Small intestine (tissue), 7 donors: ENCODE measurements at regions not wholly inside any gene's neighbourhood (a gene's known extent, or its start where the extent isn't known, plus 50 kb on each side); places are given as distances from the start of the nearest gene placed in this dataset.

Experiments
- DNase-seq, 2 donors: peaks; one replicate each; pipeline versions ENCODE4 v3.0.0 to v3.0.0-alpha.2; 2013
- FAIRE-seq: peaks from 2 replicates; lab custom pipeline; 2012; peaks lifted over from hg19 to GRCh38; lab: Jason Lieb, UNC
- H3K27ac ChIP-seq, 3 donors: one replicate each; pipeline ENCODE4 v1.5.1; 2013; ENCODE audit warnings: low read length in 2 of 3, mild to moderate bottlenecking in 2 of 3, control low read depth in 1 of 3, inconsistent platforms in 1 of 3, low read depth in 1 of 3, moderate library complexity in 1 of 3
- H3K27me3 ChIP-seq, 3 donors: one replicate each; pipeline ENCODE4 v1.6.1; 2013; ENCODE audit warnings: low read length in 3 of 3, inconsistent platforms in 1 of 3; ENCODE audit not compliant: control insufficient read depth in 3 of 3, insufficient read depth in 3 of 3
- H3K36me3 ChIP-seq, 3 donors: one replicate each; pipeline ENCODE4 v1.6.1; 2013; ENCODE audit warnings: low read length in 3 of 3, inconsistent platforms in 1 of 3, low read depth in 1 of 3, mild to moderate bottlenecking in 1 of 3, moderate library complexity in 1 of 3; ENCODE audit not compliant: control insufficient read depth in 3 of 3, insufficient read depth in 2 of 3
- H3K4me1 ChIP-seq, 3 donors: one replicate each; pipeline ENCODE4 v1.6.1; 2013; ENCODE audit warnings: low read length in 2 of 3, inconsistent platforms in 1 of 3, low read depth in 1 of 3, mild to moderate bottlenecking in 1 of 3, moderate library complexity in 1 of 3; ENCODE audit not compliant: control insufficient read depth in 3 of 3, insufficient read depth in 2 of 3
- H3K4me3 ChIP-seq, 3 donors: one replicate each; pipeline ENCODE4 v1.5.1; 2013; ENCODE audit warnings: low read length in 3 of 3, control low read depth in 1 of 3, inconsistent platforms in 1 of 3, low read depth in 1 of 3, mild to moderate bottlenecking in 1 of 3, moderate library complexity in 1 of 3
- H3K9me3 ChIP-seq, 2 donors: one replicate each; pipeline ENCODE4 v1.6.1; 2013; ENCODE audit warnings: low read depth in 1 of 2, low read length in 1 of 2; ENCODE audit not compliant: control insufficient read depth in 2 of 2, insufficient read depth in 1 of 2
- WGBS, 3 donors: extraction: QIAGEN DNeasy Blood & Tissue Kit; methylation state at CpG; one replicate each; pipeline ENCODE4 v1.1.7; 2013; 5-methylcytosine and 5-hydroxymethylcytosine counted together
- donor health status: healthy with polysubstance abuse.
- donor health status: control.
- donor health status: control.
- donor health status: Bipolar disorder and iron deficiency.
- donor health status: healthy.

- no peaks in the 10 kb centered on the region for H3K27me3 ChIP-seq
- no peak for FAIRE-seq
- H3K4me3 ChIP-seq = no peak overlapping the region
- no peaks in the 10 kb centered on the region for H3K36me3 ChIP-seq
- H3K4me1 ChIP-seq = no peaks in the 10 kb centered on the region
- H3K27ac ChIP-seq = no peak overlapping the region
- no peaks in the 10 kb centered on the region for H3K9me3 ChIP-seq
- no peak for DNase-seq
- 52 to 75% (median 64%) methylated on average over 1 of the region's 1 CpG for WGBS, 3 donors
Observed at GRCh38 chr12:86774841-86775388, 518.7 kb upstream of the MGAT4C start.

GRCh38 chr12:86772696-86773095, 516.5 kb upstream of the MGAT4C start:
- no peak for FAIRE-seq

GRCh38 chr12:86770871-86771270, 514.7 kb upstream of the MGAT4C start:
- no peak for FAIRE-seq

More at GRCh38 chr12:86772696-86773095, 516.5 kb upstream of the MGAT4C start:
- no peaks in the 10 kb centered on the region for H3K4me1 ChIP-seq
- WGBS, 3 donors = 28 to 62% (median 46%) methylated on average over 2 of the region's 2 CpGs
- H3K36me3 ChIP-seq = no peaks in the 10 kb centered on the region
- H3K27ac ChIP-seq = no peak overlapping the region
- no peak for DNase-seq
- H3K4me3 ChIP-seq = no peak overlapping the region
- H3K27me3 ChIP-seq = no peaks in the 10 kb centered on the region
- no peaks in the 10 kb centered on the region for H3K9me3 ChIP-seq

GRCh38 chr12:86748894-86749293, 492.7 kb upstream of the MGAT4C start:
- 42 to 46% (median 46%) methylated on average over 2 of the region's 2 CpGs for WGBS, 3 donors
- H3K27me3 ChIP-seq = no peaks in the 10 kb centered on the region
- no peaks in the 10 kb centered on the region for H3K9me3 ChIP-seq
- no peaks in the 10 kb centered on the region for H3K36me3 ChIP-seq
- H3K4me3 ChIP-seq = no peak overlapping the region
- H3K27ac ChIP-seq = no peak overlapping the region
- no peaks in the 10 kb centered on the region for H3K4me1 ChIP-seq
- DNase-seq (no peak), FAIRE-seq (no peak)

More at GRCh38 chr12:86770871-86771270, 514.7 kb upstream of the MGAT4C start:
- no peaks in the 10 kb centered on the region for H3K27me3 ChIP-seq
- no peaks in the 10 kb centered on the region for H3K36me3 ChIP-seq
- no peak overlapping the region for H3K4me3 ChIP-seq
- H3K27ac ChIP-seq = no peak overlapping the region
- no peaks in the 10 kb centered on the region for H3K9me3 ChIP-seq
- DNase-seq = no peak
- no peaks in the 10 kb centered on the region for H3K4me1 ChIP-seq

GRCh38 chr12:86744547-86745212, 488.5 kb upstream of the MGAT4C start:
- WGBS, 3 donors = 56 to 81% (median 61%) methylated on average over 2 of the region's 2 CpGs
- FAIRE-seq (no peak), DNase-seq (no peak)
- H3K27me3 ChIP-seq = no peaks in the 10 kb centered on the region
- H3K4me3 ChIP-seq = no peak overlapping the region
- no peaks in the 10 kb centered on the region for H3K9me3 ChIP-seq
- no peaks in the 10 kb centered on the region for H3K36me3 ChIP-seq
- H3K27ac ChIP-seq = no peak overlapping the region
- H3K4me1 ChIP-seq = no peaks in the 10 kb centered on the region

- no peak for DNase-seq
Observed at GRCh38 chr12:86743875-86744536, 487.8 kb upstream of the MGAT4C start.

GRCh38 chr12:86741531-86741930, 485.3 kb upstream of the MGAT4C start:
- WGBS, 3 donors = 87 to 94% (median 87%) methylated on average over 1 of the region's 1 CpG
- Histone ChIP-seq H3K36me3 (no peaks in the 10 kb centered on the region), H3K27ac (no peak overlapping the region), H3K9me3 (no peaks in the 10 kb centered on the region), H3K27me3 (no peaks in the 10 kb centered on the region), H3K4me3 (no peak overlapping the region), H3K4me1 (no peaks in the 10 kb centered on the region)
- no peak for FAIRE-seq
- DNase-seq = no peak

More at GRCh38 chr12:86743875-86744536, 487.8 kb upstream of the MGAT4C start:
- FAIRE-seq = no peak
- Histone ChIP-seq H3K4me3 (no peak overlapping the region), H3K36me3 (no peaks in the 10 kb centered on the region), H3K27me3 (no peaks in the 10 kb centered on the region), H3K9me3 (no peaks in the 10 kb centered on the region), H3K4me1 (no peaks in the 10 kb centered on the region), H3K27ac (no peak overlapping the region)
- 70 to 73% (median 71%) methylated on average over 5 of the region's 5 CpGs for WGBS, 3 donors

- Histone ChIP-seq H3K4me3 (no peak overlapping the region), H3K36me3 (no peaks in the 10 kb centered on the region), H3K9me3 (no peaks in the 10 kb centered on the region), H3K4me1 (no peaks in the 10 kb centered on the region), H3K27ac (no peak overlapping the region), H3K27me3 (no peaks in the 10 kb centered on the region)
- FAIRE-seq = no peak
- no peak for DNase-seq
Observed at GRCh38 chr12:86735851-86736250, 479.7 kb upstream of the MGAT4C start.
